Activated CD8-positive, alpha-beta memory T cell treated with anti-CD3 and anti-CD28 coated beads for 24 hours (primary cell): ENCODE measurements at regions not wholly inside any gene's neighbourhood (a gene's known extent, or its start where the extent isn't known, plus 50 kb on each side); places are given as distances from the start of the nearest gene placed in this dataset.
"Not testable (repeated sequence)": the region's sequence is repeated elsewhere in the genome, so short reads cannot be mapped to it uniquely, and the experiment has no call there.

ENCODE experiments used
- DNase-seq: peaks from one replicate; pipeline ENCODE4 v3.0.0-alpha.2; 2020

DNA sequence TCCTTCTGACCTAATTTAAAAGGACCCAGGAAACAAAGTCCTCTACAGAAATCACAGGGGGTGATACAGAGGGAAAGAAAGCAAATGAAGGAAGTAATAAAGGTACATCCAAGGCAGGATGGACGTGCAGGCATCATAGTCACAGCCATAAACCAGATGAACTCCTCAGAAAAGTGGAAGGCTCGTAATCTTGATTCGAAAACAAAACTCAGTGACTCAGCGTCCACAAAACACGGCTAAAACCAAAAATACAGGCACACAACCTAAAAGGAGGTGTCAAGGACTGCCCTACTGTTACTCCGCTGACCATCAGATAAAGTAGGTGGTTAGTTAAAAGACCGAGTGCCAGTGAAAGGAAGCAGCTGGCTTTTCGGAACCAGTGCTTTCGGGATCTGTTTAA, 81.5 kb downstream of the TRIM69 start:
- DNase-seq: not testable (repeated sequence)

GRCh38 chr15:44819331-44819987, 83.1 kb downstream of the TRIM69 start:
- not testable (repeated sequence) for DNase-seq

DNA sequence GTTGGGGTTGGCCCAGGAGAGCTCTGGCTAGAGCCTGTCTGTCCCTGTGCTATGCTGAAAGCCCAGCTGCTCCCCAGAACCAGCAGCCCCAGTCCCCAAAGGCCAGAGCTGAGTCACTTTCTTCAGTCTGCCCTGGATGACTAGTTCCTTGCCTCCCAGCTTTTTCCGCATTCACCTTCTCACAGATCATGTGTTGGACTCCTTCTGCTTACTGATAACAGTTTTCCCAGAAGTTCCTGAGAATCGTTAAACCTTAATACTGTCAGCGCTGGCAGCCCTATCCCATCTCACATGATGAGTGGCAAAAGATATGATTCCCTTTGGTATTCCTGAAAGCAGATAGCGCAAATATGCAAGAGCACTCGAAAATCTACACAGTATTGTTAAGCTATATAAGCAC, 84.2 kb downstream of the TRIM69 start:
- DNase-seq: not testable (repeated sequence)

GRCh38 chr15:44820967-44821366, 84.6 kb downstream of the TRIM69 start:
- DNase-seq: not testable (repeated sequence)

DNA sequence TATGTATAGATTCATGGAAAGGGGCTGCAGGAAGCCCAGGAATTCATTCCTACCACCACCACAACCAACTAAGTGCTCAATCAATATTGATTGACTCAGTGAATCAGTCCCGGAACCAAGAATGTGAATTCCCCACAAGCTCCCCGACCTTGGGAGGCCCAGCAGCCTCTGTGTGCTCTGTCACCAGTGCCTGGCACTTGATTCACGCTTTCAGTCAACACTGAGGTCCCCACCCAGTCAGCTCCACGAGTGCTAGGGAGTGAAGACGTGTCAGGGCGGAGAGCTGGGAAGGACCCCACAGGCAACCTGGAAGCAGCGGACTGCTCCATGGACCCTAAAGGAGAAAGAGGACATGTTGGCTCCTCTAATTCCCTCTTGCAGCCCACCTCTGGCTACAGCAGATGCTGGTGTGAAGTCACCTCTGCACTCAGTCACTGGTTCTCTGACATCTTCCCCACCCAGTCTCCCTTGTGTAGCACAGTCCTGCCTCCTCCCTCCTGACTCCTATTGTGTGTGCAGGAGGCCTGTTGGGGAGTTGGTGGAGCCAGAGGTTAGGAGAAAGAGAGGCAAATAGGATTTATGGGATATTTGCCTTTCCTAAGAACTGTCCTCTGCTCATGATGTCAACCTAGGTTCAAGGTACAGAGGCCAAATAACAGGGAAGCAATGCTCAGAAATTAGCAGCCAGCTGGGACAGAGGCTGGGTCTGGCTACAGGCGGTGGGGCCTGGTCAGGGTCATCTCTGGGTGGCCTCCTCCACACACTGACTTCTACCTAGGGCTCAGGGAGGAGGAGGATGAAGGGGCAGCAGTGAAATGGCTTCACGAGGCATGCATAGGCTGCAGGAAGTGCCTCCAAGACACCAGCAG, 88.2 kb downstream of the TRIM69 start:
- not testable (repeated sequence) for DNase-seq

- not testable (repeated sequence) for DNase-seq
Observed at GRCh38 chr15:44826583-44826982, 90.3 kb downstream of the TRIM69 start.

- DNase-seq: not testable (repeated sequence)
Observed at GRCh38 chr15:44828229-44828914, 92.0 kb downstream of the TRIM69 start.

GRCh38 chr15:44829150-44829549, 92.8 kb downstream of the TRIM69 start:
- not testable (repeated sequence) for DNase-seq

DNA sequence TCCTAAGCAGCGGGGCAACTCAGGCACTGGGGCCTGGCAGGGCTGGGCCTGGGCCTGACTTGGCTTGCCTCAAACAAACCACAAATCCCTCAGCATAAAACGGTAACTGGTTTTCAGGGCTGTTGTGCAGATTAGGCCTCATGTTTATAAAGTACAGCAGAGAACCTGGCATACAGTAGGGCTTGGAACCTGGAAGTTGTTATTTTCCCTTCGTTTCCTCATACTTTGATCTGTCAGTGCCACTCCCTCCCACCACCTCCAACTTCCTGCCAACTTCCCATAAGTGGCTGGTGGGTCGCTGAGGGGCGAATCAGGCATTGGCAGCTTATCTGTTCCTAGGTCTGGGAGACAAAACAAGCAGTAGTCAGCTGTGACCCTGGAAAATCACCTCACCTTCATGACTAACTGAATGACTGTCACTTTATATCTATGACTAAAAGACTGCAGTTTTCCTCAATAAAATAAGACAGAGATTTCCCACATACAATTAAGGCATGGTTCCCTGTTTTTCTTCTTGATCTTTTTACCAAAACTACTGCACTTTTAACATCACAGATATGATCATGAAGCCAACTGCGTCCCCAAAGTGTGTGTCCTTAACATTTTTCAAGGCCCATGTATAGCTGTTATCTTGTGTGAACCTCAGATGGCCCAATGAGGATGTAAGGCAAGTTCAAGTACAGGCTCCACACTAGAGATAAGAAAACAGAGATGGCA, 94.5 kb downstream of the TRIM69 start:
- DNase-seq: not testable (repeated sequence)

DNA sequence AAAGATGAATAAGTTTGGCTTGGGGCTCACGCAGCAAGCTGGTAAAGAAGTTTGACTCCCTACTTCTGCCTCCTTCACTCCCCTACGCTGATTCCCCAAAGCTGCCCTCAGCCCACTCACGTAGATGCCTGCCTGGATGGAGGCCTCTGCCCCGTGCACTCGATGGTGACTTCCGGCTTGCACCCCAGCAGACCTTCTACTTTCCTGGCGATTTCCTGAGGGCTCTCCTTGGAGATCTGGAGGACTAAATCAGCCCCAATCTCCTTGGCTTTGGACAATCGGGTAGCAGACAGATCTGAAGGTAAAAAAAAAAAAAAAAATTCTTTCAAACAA, 95.0 kb downstream of the TRIM69 start:
- not testable (repeated sequence) for DNase-seq

DNA sequence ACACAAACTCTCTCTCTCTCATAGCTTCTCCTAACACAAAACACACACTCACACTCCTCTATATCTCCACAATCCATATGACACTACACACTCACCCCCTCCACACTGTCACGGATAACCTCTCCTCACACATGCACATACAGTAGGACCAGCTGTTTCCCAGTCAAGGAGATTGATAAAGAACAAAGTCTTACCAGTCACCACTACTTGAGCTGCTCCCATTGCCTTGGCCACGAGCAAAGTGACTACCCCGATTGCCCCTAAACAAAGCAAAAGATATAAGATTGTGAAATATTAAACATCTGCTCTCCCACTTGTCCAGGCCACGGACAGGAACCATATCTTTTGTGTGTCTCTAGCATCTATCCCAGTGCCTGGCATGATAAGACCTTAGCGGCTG, 95.8 kb downstream of the TRIM69 start:
- not testable (repeated sequence) for DNase-seq

DNA sequence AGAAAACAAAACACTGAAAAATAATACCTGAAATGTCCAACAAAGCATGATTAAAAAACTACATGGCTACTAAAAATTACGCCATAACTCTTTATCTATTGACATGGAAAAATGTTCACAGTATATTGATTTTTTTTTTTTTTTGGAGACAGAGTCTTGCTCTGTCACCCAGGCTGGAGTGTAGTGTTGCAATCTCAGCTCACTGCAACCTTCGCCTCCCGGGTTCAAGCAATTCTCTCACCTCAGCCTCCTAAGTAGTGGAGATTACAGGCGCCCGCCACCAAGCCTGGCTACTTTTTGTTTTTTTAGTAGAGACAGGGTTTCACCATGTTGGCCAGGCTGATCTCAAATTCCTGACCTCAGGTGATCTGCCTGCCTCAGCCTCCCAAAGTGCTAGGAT, 96.8 kb downstream of the TRIM69 start:
- not testable (repeated sequence) for DNase-seq

- not testable (repeated sequence) for DNase-seq
Observed at GRCh38 chr15:44833761-44834160, 97.4 kb downstream of the TRIM69 start.

DNA sequence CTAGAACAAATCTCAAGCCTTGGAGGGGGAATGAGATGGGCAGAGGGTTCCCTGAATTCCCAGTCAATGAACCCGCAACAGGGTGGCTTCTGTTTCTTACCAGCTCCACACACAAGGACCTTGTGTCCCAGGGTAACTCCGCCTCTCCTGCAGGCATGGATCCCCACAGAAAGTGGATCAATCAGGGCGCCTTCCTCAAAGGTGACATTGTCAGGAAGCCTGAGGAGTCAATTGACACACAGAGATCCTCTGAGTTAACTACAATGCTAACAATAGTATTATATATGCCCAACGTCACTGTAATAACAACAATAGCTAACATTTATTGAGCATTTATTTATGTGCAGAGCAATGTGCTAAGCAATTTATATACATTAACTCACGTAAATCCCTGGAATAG, 98.8 kb downstream of the TRIM69 start:
- DNase-seq: not testable (repeated sequence)

GRCh38 chr15:44836094-44836493, 99.8 kb downstream of the TRIM69 start:
- no peak for DNase-seq

DNA sequence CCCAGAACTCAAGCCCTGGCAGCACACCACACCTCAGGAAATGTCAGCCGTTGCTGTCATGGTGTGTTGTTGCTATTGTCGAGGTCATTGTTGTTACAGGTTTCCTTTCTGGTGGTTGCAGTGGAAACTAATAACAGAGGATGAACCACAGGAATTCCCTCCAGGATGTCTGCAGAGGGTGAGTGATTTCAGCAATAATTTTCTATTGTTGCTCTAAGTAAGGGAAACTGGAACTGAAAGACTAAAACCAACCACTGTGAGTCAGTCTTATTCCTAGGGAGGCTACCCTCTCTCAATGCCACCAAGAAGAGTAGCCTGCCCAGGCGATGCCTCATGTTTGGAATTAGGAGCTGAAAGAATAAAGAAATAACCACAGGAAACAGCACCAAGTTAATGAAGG, 102.6 kb downstream of the TRIM69 start:
- DNase-seq: not testable (repeated sequence)

DNA sequence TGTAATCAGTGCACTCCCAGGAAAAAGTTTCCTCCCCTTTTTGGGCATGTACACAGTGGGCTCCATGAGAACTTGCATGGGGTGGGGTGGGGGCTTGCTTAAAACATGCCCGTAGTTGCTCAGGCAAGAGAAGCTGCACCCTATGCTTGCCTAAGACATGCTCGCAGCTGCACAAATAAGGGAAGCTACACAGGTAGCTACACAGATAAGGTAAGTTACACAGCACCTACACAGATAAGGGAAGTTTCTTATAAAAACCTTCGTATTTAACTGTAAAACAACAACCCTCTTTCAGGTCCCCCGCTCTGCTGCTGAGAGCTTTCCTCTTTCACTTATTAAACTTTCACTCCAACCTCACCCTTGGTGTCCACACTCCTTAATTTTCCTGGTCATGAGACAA, 105.4 kb downstream of the TRIM69 start:
- not testable (repeated sequence) for DNase-seq

- DNase-seq: not testable (repeated sequence)
Observed at GRCh38 chr15:44842883-44843282, 106.6 kb downstream of the TRIM69 start.

DNA sequence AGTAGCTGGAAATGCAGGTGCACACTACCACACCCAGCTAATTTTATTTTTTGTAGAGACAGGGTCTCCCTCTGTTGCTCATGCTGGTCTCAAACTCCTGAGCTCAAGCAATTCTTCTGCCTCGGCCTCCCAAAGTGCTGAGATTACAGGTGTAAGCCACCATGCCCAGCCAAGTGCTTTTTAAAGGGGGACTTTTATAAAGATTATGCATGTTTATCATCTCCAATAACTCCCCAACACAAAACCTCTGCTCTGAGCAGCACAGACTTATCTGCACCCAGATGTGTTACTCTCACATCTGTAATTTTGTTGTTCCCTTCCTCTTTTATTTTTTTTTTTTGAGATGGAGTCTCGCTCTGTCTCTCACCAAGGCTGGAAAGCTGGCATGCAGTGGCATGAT, 108.6 kb downstream of the TRIM69 start:
- DNase-seq: not testable (repeated sequence)

GRCh38 chr15:44846156-44846555, 109.8 kb downstream of the TRIM69 start:
- DNase-seq: not testable (repeated sequence)

- not testable (repeated sequence) for DNase-seq
Observed at GRCh38 chr15:44847555-44847954, 108.9 kb upstream of the TERB2 start.

- DNase-seq: not testable (repeated sequence)
Observed at GRCh38 chr15:44848859-44849258, 107.6 kb upstream of the TERB2 start.
